GM18505 (cell line): ENCODE measurements at regions not wholly inside any gene's neighbourhood (a gene's known extent, or its start where the extent isn't known, plus 50 kb on each side); places are given as distances from the start of the nearest gene placed in this dataset.

ENCODE experiments used
- ATAC-seq: cut with Tn5 transposase; IDR thresholded peaks from one replicate; pipeline ENCODE4 v1.9.1; 2021; ENCODE audit not compliant: unreplicated experiment
- POLR2A ChIP-seq: IDR thresholded peaks from 4 replicates; pipeline ENCODE4 v1.6.1; 2011; ENCODE audit warnings: borderline replicate concordance; ENCODE audit not compliant: insufficient read depth, insufficient read length; ENCODE audit errors: extremely low read depth

GRCh38 chr18:34543356-34543755, 166.7 kb upstream of the DTNA start:
- ATAC-seq = no peak
- no peak for TF ChIP-seq POLR2A

GRCh38 chr18:34543945-34544344, 166.2 kb upstream of the DTNA start:
- no peak for ATAC-seq
- no peak for TF ChIP-seq POLR2A

- no peak for TF ChIP-seq POLR2A
- ATAC-seq = no peak
Measured at GRCh38 chr18:34544930-34545329, 165.2 kb upstream of the DTNA start.

GRCh38 chr18:34548120-34548972, 161.8 kb upstream of the DTNA start:
- no peak for TF ChIP-seq POLR2A
- ATAC-seq = no peak

- ATAC-seq = no peak
- no peak for TF ChIP-seq POLR2A
Measured at GRCh38 chr18:34548973-34549294, 161.2 kb upstream of the DTNA start.

GRCh38 chr18:34549367-34549766, 160.7 kb upstream of the DTNA start:
- no peak for ATAC-seq
- TF ChIP-seq POLR2A = no peak

- no peak for ATAC-seq
- TF ChIP-seq POLR2A = no peak
Measured at GRCh38 chr18:34550156-34550555, 159.9 kb upstream of the DTNA start.

- no peak for ATAC-seq
- no peak for TF ChIP-seq POLR2A
Measured at GRCh38 chr18:34550902-34551301, 159.2 kb upstream of the DTNA start.

GRCh38 chr18:34551824-34552223, 158.3 kb upstream of the DTNA start:
- no peak for ATAC-seq
- no peak for TF ChIP-seq POLR2A

- ATAC-seq = no peak
- no peak for TF ChIP-seq POLR2A
Measured at GRCh38 chr18:34562252-34562870, 147.7 kb upstream of the DTNA start.

- TF ChIP-seq POLR2A = no peak
- no peak for ATAC-seq
Measured at GRCh38 chr18:34567857-34568256, 142.2 kb upstream of the DTNA start.

GRCh38 chr18:34576622-34577021, 133.5 kb upstream of the DTNA start:
- no peak for TF ChIP-seq POLR2A
- no peak for ATAC-seq

- ATAC-seq = no peak
- no peak for TF ChIP-seq POLR2A
Measured at GRCh38 chr18:34583895-34584294, 126.2 kb upstream of the DTNA start.

GRCh38 chr18:34590503-34590902, 119.6 kb upstream of the DTNA start:
- TF ChIP-seq POLR2A = no peak
- ATAC-seq = no peak
